ENCODE measurements at regions not wholly inside any gene's neighbourhood (a gene's known extent, or its start where the extent isn't known, plus 50 kb on each side); places are given as distances from the start of the nearest gene placed in this dataset.

DNA sequence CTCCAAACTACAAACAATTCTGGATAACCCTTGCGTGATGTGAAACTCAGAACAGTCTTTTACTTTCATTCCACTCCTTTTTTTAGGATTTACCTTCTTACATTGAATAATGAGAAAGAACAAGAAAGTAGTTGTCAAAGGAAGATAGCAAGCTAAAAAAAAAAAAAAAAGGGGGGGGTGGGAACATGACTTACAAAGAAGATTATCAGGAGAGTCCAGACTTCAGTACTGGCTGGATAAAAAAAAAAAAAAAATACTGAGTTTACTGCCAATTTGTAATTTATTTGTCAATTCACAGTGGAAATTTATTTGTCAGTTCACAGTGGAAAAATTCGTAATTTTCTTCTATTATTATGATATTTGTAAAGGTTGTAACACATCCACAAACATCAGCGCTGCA is 792.4 kb upstream of the SLITRK5 start:
- no peak for TF ChIP-seq POLR2AphosphoS5 (IDR thresholded peaks at IDR 0.05; ENCODE audit: low read depth, low read length)
- no peak for TF ChIP-seq TAF1 (IDR thresholded peaks at IDR 0.05; ENCODE audit: borderline replicate concordance, low read depth, low read length)
- TF ChIP-seq POLR2A (IDR thresholded peaks at IDR 0.05; ENCODE audit: low read depth, low read length), result no peak
